Heart left ventricle (tissue), 13 donors: ENCODE measurements at regions not wholly inside any gene's neighbourhood (a gene's known extent, or its start where the extent isn't known, plus 50 kb on each side); places are given as distances from the start of the nearest gene placed in this dataset.

Experiments used
- CTCF ChIP-seq, 12 donors: fragments of 200-600 bp; sonication (generic) in 4 of 12; IDR thresholded peaks; one replicate each; pipeline versions ENCODE4 v1.5.0 to v1.8.0; 2018 to 2022; ENCODE audit warnings: antibody characterized with exemption in 12 of 12, mild to moderate bottlenecking in 5 of 12
- POLR2A ChIP-seq, 2 donors: fragments of 450-650 bp; IDR thresholded peaks; one replicate each; pipeline ENCODE4 v1.6.1; 2017; ENCODE audit warnings: antibody characterized with exemption in 2 of 2, mild to moderate bottlenecking in 2 of 2, moderate library complexity in 2 of 2
- donor health status: ischemic (EF 13 %, LVEDD 7.1; RV severe dilation, severe dysfunction).
- donor health status: DM: no; HTN: yes; CAD: no.
- donor health status: DM: no; HTN: no; CAD: no.
- donor health status: ischemic (EF 25% LVEDD 6.9; RV normal size, moderate dysfunction).
- donor health status: ischemic (EF 25% LVEDD 5.7; RV mildly dilated, moderate dysfunction).
- donor health status: ischemic (EF 35%, LVEDD 5.7; RV mildly dilated, moderate dysfunction).
- donor health status: nonischemic (EF 11% LVEDD 7.7; RV severe dilation, severe dysfunction).
- donor health status: DM: yes; HTN: yes; CAD: no.
- donor health status: PGD.
- donor health status: ischemic (EF 29% LVEDD 5.4; RV normal size, mild dysfunction).
- donor health status: nonischemic (EF 23%, LVEDD 6.1; RV moderate dilation, normal function).

GRCh38 chr10:10437886-10438285, 579.8 kb upstream of the CELF2 start:
- no peak for TF ChIP-seq CTCF (IDR thresholded peaks at IDR 0.05)
- TF ChIP-seq POLR2A (IDR thresholded peaks at IDR 0.05) = no peak
